HG02981 (cell line): ENCODE measurements at regions not wholly inside any gene's neighbourhood (a gene's known extent, or its start where the extent isn't known, plus 50 kb on each side); places are given as distances from the start of the nearest gene placed in this dataset.
A peak's percentile ranks its signal among the peaks of the same experiment; 100 is the strongest.
"Not testable (repeated sequence)": the region's sequence is repeated elsewhere in the genome, so short reads cannot be mapped to it uniquely, and the experiment has no call there.

Experiments
- ATAC-seq: cut with Tn5 transposase; IDR thresholded peaks from one replicate; pipeline ENCODE4 v1.9.1; 2021; ENCODE audit warnings: mild to moderate bottlenecking, moderate library complexity; ENCODE audit not compliant: unreplicated experiment

DNA sequence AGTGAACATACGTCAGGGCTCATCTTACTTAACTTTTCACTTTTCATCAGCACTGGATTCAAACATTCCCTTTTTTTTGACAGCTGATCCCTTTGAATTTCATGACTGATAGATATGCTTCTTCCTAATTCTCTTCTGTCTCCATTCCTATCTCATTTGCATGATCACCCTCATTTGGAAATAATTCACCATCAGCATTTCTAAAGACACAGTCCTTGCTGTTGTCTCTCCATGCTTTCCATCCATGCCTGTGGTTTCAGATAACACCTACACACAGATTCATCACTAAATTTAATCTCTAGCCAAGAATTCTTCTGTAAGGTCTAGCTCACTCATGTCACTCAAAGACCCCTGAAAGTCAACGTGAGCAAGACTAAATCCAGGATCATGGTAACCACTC lies 228.4 kb upstream of the BTBD3 start:
- no peak for ATAC-seq

DNA sequence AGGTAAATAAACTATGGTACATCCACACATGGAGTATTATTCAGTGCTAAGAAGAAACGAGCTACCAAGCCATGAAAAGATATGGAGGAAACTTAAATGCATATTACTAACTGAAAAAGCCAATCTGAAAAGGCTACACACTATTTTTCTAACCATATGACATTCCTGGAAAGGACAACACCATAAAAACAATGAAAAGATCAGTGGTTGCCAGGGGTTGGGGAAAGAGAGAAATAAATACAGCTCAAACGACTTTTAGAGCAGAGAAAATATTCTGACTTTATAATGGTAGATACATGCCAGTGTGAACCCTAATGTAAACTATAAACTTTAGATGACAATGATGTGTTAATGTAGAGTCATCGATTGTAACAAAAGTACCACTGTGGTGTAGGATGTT lies 225.9 kb upstream of the BTBD3 start:
- no peak for ATAC-seq

DNA sequence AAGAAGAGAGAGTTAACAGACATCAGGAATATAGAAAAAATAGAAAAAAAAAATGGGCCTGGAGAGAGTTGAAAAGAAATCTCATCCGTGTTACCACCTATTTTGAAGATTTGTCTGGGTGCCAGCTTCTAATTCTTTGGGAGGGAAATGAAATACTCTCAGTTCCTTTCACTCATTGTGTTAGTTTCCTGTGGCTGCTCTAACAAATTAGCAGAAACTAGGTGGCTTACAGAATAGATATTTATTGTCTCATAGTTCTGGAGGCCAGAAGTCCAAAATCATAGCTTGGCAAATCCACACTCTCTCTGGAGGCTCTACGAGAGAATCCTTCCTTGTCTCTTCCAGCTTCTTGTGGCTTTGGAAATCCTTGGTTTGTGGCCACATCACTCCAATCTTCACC lies 225.1 kb upstream of the BTBD3 start:
- ATAC-seq: no peak

DNA sequence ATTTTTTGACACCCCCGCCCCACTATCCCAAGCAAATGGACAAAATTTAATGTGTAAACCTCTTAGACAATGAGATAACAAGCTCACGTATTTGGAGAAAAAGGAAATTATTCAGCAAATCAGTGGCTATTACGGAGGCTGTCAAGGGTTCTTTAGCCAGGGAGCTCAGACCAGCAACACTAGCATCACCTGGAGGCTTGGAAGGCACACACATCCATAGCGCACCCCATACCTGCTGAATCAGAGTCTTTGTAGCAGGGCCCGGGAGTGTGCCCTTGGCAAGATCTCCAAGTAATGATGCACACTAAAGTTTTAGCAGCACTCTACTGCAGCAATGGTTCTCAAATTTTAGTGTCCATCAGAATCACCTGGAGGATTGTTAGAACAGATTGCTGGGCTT lies 223.2 kb upstream of the BTBD3 start:
- ATAC-seq: no peak

DNA sequence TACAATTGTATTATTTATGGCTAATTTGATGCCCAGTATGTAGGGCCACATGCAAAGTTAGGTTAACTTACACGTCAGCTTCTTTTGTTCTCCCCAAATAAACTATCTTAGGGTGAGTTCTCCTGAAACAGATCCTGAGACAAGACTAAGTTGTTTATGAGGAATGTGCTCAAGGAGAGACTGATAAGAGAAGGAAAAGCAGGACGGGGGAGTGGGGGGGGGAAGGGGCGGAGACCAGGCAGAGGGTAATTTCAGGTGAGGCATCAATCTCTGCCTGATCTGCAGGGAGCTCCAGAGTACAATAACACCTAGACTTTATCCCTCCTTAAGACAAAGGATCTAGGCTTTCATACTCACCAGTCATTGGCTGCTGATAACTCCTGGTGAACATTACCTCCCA lies 220.6 kb upstream of the BTBD3 start:
- no peak for ATAC-seq

DNA sequence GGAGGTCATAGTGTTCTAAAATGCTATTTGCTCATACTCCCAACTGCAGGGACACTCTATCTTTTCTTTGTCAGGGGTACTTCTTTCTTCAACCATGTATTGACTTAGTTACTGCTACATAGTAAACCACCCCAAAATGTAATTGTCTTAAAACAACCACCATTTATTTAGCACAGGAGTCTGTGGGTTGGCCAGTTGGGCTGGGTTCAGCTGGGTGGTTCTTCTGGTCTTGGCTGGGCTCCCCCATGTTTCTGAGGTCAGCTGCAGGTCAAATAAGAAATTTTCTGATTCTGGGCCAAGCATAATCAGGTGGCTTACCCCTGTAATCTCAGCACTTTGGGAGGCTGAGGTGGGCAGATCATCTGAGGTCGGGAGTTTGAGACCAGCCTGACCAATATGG lies 220.0 kb upstream of the BTBD3 start:
- no peak for ATAC-seq

DNA sequence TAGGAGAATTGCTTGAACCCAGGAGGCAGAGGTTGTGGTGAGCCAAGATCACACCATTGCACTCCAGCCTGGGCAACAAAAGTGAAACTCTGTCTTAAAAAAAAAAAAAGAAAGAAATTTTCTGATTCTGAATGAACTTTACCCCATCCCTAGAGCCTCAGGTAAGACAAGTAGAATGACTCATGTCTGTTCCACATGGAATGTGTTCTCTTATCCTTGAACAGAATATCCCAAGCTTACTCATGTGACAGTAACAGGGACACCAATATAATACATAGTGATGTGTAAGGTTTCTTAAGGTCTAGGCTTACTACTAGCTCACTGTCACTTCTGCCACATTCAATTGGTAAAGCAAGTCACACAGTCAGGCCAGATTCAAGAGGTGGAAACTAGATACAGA lies 219.6 kb upstream of the BTBD3 start:
- ATAC-seq: no peak

DNA sequence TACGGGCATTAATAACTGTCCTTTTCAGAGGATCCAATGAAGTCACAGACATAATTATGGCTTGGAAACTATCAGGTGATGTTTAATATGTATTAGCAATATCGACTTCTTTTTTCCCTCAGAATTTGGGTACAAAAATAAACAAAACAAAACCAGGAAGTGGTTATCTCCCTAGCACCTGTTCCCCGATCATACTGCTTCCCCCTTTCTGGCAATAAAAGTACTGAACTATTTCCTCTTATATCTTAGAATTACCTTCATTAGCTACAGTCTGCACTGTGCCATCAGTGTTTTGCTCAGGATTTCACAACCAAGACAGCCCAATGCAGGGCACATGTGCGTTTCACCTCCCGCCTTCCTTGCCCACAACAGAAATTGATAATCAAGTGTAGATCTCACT lies 216.9 kb upstream of the BTBD3 start:
- no peak for ATAC-seq

DNA sequence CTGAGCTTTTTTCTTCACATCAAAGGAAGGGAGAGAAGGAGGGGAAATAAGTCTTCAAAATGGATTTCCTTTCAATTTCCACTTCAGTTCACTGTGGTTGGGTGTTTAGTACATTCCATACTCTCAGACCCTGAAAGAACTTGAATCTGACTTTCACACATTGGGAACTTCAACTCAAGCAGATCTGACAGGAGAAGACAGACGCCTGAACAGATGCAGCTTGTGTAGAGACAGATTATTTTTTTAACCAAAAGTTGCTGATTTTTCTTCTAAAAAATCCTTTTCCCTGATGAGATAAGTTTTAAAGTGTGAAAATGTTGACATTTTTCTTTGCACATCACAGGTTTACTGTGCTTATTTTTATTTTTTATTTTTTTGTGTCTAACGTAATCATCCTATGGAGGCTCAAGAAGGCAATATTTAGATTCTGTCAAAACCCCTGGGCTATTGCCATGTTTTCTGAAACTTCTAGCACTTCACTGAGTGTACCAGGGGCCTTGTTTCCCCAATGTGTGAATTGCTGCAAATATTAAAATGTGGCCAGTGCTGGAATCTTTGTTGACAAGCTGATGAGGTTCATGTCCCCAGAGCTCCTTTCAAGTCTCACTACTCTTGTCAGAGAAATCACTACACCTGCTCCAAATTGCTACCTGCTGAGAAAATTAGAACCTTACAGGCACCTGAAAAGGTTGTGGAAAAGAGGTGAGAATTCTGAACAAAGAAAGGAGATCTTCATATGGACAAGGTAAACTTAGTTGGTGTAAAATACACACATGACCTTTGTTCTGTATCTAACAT lies 214.8 kb upstream of the BTBD3 start:
- ATAC-seq: no peak

DNA sequence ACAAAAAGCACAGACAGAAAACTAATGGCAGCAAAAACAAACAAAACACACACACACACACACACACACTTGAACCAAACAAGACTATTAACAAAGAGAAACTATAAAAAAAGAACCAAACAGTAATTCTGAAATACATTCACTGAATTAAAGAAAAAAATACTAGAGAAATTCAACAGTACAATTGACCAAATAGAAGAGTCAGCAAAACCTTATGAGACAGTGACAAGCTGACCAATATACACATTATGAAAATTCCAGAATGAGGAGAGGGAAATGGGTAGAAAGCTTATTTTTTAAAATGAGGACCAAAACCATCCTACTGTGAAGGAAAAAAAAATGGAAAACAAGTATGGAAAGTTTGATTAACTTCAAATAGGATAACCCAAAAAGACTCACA lies 212.2 kb upstream of the BTBD3 start:
- no peak for ATAC-seq

DNA sequence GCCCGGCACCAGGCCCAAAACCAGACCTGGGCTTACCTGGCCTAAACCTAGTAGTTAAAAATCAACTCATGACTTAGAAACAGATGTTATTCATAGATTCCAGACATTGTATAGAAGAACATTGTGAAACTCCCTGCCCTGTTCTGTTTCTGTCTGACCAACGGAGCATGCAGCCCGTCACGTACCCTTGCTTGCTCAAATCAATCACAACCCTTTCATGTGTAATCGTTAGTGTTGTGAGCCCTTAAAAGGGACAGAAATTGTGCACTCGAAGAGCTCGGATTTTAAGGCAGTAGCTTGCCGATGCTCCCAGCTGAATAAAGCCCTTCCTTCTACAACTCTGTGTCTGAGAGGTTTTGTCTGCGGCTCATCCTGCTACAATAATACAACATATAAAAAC lies 209.5 kb upstream of the BTBD3 start:
- not testable (repeated sequence) for ATAC-seq

DNA sequence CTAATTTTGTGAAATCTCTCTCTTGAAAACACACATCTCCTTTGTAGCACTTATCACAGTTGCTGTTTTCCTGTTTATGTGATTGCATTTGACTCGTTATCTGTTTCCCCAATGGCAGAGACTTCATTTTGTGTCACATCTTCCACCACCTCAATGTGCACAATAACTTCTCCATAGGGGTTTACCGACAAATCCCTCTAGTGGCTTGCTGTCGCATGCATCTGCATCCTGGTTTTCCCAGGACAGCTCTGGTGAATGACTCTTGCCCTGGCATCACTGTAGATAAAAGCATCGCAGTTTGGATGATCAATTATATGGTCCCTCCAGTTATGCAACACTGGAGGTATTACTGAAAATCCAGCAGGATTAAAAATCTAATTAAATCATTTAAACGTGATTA lies 206.5 kb upstream of the BTBD3 start:
- ATAC-seq: no peak

DNA sequence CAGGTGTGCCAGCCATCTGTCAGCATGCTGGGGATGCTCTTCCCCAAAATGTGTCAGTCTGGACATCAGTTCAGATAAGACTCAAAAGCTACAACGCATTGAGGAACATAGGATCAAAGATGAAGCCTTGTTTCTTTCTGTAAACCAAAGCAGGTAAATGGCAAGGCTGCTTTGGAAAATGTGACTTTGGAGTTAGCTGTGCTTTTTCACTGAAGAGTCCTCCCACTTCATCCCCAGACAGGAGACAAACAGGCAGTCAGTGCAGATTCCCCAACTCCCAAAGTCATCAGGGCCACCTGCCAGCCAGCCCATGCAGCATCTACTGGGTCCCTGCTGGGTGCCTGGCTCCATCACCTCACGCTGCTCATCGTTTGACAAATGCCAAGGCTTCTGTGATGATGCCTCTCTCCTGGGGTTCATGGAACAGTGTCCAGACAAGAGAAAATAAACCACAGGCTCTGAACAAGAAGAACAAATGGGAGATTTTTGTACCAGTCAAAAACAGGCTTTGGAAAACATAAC lies 205.0 kb upstream of the BTBD3 start:
- no peak for ATAC-seq

DNA sequence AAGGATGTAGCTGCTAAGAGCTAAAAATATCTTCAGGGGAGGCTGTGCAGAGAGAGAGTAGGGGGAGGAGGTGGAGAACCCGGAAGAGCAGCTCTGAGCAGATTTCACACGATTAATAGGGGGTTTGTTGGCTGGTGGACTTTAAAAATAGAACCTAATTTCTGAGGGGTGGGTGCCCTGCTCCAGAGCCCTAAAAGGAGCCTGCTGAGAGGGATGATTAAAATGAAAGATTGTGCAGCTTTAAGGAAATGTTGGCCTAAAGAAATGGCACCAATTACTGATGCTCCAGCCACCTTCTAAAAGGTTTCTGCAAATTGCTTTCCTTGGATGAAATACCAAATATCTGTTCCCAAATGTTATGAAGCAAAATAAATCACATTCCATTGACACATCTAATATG lies 202.8 kb upstream of the BTBD3 start:
- ATAC-seq: no peak

DNA sequence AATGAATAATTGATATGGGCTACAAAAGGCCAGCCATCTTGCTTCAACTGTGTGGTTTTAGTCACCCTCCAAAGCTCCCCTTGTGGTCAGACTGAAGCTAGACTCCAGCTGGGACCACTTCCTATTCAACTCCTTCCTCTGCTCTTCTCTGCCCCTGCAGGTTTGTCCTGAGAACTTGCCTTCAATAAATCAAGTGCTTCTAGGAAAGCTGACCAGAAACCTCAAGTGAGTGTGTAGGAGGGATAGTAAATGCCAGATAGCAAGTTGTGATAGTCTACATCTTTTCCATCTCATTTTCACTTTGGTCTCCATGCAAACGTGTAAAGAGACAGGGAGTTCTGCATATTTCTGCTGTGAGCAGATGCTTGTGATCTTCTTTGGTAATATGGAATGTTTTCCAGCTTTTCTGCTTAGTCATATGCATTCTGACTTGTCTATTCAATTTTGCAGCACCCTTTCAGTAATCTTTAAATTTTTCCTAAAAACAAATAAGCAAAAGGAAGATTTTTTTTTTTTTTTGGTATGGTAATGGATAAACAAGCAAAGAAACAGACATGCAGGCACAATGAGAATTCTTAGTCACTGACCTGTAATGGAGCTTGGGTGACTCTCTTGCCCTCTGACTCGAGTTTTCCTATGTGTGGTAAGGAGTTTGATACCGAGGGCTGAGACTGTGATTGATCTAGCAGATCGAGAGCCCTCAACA lies 201.3 kb upstream of the BTBD3 start:
- peak; percentile 60 for ATAC-seq

DNA sequence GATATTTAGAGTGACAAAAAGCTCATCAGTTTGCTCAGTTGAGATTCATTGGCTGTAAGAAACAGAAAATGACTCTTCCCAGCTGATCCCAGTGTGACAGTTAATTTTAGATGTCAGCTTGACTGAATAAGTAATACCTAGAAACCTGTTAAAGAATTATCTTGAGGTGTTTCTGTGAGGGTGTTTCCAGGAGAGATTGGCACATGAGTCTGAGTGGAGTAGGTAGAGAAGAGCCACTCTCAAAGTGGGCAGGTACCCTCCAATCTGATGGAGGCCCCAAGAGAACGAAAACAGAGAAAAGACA lies 200.8 kb upstream of the BTBD3 start:
- ATAC-seq: no peak

DNA sequence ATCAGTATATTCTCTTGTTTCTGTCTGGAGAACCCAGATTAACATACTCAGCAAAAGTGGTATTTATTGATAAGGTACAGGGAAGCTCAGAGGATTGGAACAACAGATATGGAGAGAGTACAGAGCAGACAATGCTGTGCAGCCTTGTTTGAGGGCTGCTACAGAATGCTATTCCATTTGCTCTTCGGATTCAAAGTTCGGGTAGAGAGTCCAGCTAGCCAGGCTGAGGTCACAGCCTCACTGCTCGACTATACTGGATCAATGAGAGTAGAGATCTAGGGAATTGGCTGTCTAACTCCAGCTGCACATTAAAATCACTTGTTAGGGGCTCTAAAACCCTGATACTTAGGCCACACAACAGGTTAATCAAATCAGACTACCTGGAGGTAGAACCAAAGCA lies 200.1 kb upstream of the BTBD3 start:
- ATAC-seq: no peak

DNA sequence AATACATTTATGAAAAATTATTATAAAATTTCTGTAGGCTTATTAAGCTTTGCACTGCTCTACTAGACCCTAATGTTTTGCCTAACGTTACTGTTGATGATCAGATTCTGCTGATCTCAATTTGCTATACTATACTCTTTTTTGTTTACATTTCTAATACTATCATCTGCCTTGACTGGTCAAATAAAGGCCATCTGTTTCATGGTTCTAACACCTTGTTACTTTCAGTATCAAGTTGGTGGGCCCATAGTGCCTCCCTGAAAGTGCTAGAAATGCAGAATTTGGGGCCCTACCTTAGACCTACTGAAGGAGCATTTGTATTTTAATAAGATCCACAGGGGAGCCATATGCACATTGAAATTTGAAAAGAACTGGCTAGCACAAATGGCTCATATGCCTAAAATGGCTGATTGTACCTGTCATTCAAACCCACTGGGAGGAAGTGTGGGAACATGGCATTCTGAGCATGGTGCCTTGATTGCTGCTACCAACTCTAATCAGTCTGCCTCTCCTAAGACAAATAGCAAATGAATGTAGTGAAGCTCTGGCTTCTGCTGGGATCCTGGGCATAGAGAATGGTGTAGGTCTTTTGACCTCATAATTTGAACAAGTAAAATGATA lies 199.1 kb upstream of the BTBD3 start:
- ATAC-seq: no peak

DNA sequence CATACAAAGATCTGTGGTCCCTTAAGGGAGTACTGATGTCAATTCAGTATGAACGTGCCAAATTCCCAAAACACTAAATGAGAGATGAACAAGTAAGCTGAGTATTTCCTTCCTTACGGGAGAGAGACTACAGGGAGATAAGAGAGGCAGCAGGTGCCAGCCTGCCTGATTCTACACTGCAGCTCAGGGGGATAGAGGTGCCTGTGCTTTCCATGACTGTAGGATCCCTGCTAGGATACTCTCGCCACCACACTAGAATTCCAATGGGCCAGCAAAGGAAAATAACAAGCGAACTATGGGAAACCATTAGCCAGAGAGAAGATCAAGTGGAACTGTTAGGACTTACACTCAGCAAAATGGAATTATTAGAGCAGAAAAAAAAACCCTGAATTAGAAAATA lies 198.5 kb upstream of the BTBD3 start:
- no peak for ATAC-seq

DNA sequence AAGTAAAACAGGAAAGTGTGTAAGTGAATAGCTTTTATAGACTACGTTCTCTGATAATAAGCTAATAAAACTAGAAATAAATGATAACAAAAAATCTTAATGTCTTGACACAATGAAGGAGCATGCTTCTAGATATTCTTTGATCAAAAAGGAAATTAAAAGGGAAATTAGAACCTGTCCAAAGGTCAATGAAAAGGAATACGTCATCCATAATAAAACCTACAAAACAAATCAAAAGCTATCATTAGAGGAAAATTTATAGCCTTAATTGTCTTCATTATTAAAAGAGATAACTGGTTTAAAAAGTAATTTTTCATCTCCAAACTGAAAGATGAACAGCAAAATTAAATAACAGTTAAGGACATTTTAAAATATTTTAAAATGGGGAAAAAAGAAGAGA lies 196.3 kb upstream of the BTBD3 start:
- ATAC-seq: no peak

DNA sequence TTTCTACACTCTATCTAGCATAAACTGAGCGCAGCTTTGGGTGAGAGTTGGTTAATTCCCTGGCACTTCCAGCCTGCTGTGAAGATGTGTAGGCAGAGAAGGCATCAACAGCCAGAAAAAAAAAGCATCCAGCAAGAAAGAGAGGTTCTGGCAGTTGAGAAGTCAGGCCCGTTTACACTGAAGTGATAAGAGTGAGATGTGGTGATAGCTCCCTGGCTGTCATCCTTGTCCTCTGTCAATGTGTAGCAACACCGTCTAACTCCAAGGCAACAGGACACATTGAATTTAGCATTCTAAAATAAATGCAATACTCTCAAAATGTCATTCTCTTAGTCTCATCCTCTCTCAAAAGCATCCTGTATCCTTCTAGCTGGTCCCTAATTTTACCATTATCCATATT lies 193.6 kb upstream of the BTBD3 start:
- no peak for ATAC-seq

DNA sequence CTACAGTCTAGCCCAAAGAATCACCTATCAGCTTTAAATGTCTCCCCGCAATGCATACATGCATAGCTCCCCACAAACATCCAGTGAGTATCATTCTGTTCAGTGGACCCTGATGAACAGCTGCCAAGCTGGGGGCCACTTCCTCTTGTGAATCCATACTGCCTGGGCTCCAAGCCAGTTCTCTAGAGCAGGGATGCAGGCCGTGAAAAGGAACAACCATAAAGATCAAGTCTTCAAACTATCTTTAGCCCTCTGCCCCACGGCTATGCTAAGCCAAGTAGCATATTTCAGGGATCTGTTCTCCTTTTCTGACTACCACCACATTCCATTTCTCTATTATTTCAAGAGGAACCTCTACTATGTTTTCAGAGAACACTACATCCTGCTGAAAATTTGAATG lies 191.7 kb upstream of the BTBD3 start:
- no peak for ATAC-seq
